Gastroesophageal sphincter (tissue), 3 donors: ENCODE measurements at regions not wholly inside any gene's neighbourhood (a gene's known extent, or its start where the extent isn't known, plus 50 kb on each side); places are given as distances from the start of the nearest gene placed in this dataset.

ENCODE experiments used
- CTCF ChIP-seq, 4 experiments: fragments of 200-600 bp in 2 of 4; fragments of 450-650 bp in 2 of 4; sonication (generic) in 1 of 4; IDR thresholded peaks; one replicate each; pipeline ENCODE4 v1.5.1; 2017 to 2019; ENCODE audit warnings: antibody characterized with exemption in 4 of 4, mild to moderate bottlenecking in 2 of 4, moderate library complexity in 2 of 4
- EP300 ChIP-seq: sonication (generic); formaldehyde crosslinking; IDR thresholded peaks from one replicate; pipeline ENCODE4 v1.6.1; 2017; ENCODE audit warnings: antibody characterized with exemption, mild to moderate bottlenecking
- POLR2A ChIP-seq, 2 donors: fragments of 450-650 bp; IDR thresholded peaks; one replicate each; pipeline ENCODE4 v1.6.1; 2017; ENCODE audit warnings: antibody characterized with exemption in 2 of 2, mild to moderate bottlenecking in 2 of 2, moderate library complexity in 1 of 2
- POLR2AphosphoS5 ChIP-seq: sonication (generic); formaldehyde crosslinking; IDR thresholded peaks from one replicate; pipeline ENCODE4 v1.6.1; 2017; ENCODE audit warnings: antibody characterized with exemption

- no peak for TF ChIP-seq CTCF (IDR thresholded peaks at IDR 0.05)
- TF ChIP-seq POLR2A (IDR thresholded peaks at IDR 0.05), result no peak
- TF ChIP-seq POLR2AphosphoS5, result no peak
- no peak for TF ChIP-seq EP300
Measured at GRCh38 chr3:168459226-168459784, 363.6 kb upstream of the GOLIM4 start.
